ENCODE measurements at regions not wholly inside any gene's neighbourhood (a gene's known extent, or its start where the extent isn't known, plus 50 kb on each side); places are given as distances from the start of the nearest gene placed in this dataset.

DNA sequence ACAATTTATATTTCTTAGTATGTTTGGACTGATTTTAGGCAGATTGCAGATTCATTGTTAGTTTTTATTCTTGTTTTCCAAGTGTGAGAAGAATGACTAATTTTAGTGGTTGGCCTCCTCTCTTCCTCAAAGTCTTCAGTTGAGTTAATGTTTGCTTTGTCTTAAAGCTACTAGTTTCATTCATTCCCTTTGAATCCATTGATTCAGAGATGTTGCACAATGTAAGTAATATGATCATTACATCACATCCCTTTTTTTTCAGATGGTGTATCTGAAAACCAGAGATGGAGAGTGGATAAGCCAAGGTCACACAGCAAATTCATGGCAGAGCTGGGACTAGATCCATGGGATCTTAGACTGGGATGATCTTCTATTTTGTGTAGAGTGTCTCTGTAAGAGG is 577.5 kb downstream of the BCL11B start:
- Histone ChIP-seq H3K4me2 (ENCODE audit: low read depth, low read length) (no peak overlapping the region), H3K4me3 (replicated peaks in 1 of 3; ENCODE audit: insufficient read depth in 1 of 3, low read depth in 2 of 3, low read length in 3 of 3) (no peak overlapping the region), H2AFZ (ENCODE audit: low read length) (no peak overlapping the region), H3K9ac (ENCODE audit: insufficient read depth, low read depth, low read length) (no peak overlapping the region), H3K4me1 (ENCODE audit: insufficient read depth, low read length) (no peaks in the 10 kb centered on the region), H4K20me1 (ENCODE audit: insufficient read depth, low read length) (no peaks in the 10 kb centered on the region), H3K27ac (ENCODE audit: extremely low read length, insufficient read depth, low read length) (no peak overlapping the region), H3K27me3 (ENCODE audit: control insufficient read depth in 1 of 2, insufficient read depth in 2 of 2, low read length in 2 of 2) (no peaks in the 10 kb centered on the region), H3K79me2 (ENCODE audit: insufficient read depth, low read length) (no peaks in the 10 kb centered on the region), H3K9me3 (ENCODE audit: low read length) (peaks cover 49% of the 10 kb centered on the region), H3K36me3 (replicated peaks in 1 of 2; ENCODE audit: control insufficient read depth in 1 of 2, insufficient read depth in 2 of 2, low read length in 2 of 2) (no peaks in the 10 kb centered on the region; a peak in 1 of 5 replicates)
- intact Hi-C loops (cut with micrococcal nuclease; ENCODE audit: unreplicated experiment) = no loop called here
- BruUV-seq (replicated peaks) = no TSS peak
- ChIA-PET CTCF (ENCODE audit: low intra/inter-chr PET ratio, low total read pairs) (no interaction called here), POLR2A (no interaction called here)
- no peak for ATAC-seq
- DNase-seq (ENCODE audit: low spot score) = no peak
- TF ChIP-seq ARNT (IDR thresholded peaks at IDR 0.05) = no peak
- TF ChIP-seq ZNF652 (CRISPR knock-in tag; IDR thresholded peaks at IDR 0.05; ENCODE audit: borderline replicate concordance, low read depth) = no peak
- TF ChIP-seq MAZ (IDR thresholded peaks at IDR 0.05; ENCODE audit: borderline replicate concordance, low read depth, low read length) = no peak
- no peak for TF ChIP-seq MAZ (CRISPR knock-in tag; IDR thresholded peaks at IDR 0.05; ENCODE audit: low read depth)
- no peak for TF ChIP-seq ZNF713 (CRISPR knock-in tag; IDR thresholded peaks at IDR 0.05)
- no peak for TF ChIP-seq ZNF446 (CRISPR knock-in tag; IDR thresholded peaks at IDR 0.05)
- peak; percentile 52; the same call in 1 of the 2 replicates for TF ChIP-seq CEBPB (IDR thresholded peaks at IDR 0.05; ENCODE audit: borderline replicate concordance, low read depth, low read length)
- TF ChIP-seq REL (CRISPR knock-in tag; conservative IDR thresholded peaks at IDR 0.05) = no peak
- FAIRE-seq = no peak
- in situ Hi-C loops (cut with HindIII; ENCODE audit: extremely low pct_ligation_motif_present, low pct_unique_long_range_greater_than_20kb) = no loop called here

DNA sequence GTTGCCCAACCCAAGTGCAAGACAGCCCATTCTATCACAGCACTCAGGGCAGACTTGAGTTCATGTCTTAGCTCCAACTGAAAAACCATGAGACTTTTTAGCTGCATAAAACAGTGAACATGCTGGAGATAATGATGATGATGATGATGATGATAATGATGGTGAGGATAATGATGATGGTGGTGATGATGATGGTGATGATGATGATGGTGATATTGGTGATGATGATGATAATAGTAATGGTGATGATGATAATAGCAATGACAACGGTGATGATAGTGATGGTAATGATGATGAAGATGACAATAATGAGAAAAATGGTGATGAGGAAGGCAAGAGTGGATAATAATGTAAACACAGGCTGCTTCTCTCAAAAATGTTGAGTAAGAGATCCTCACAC is 576.2 kb downstream of the BCL11B start:
- Histone ChIP-seq H3K79me2 (ENCODE audit: insufficient read depth, low read length) (no peaks in the 10 kb centered on the region), H2AFZ (ENCODE audit: low read length) (no peak overlapping the region), H3K27ac (ENCODE audit: extremely low read length, insufficient read depth, low read length) (no peak overlapping the region), H3K4me1 (ENCODE audit: insufficient read depth, low read length) (no peaks in the 10 kb centered on the region), H3K27me3 (ENCODE audit: control insufficient read depth in 1 of 2, insufficient read depth in 2 of 2, low read length in 2 of 2) (no peaks in the 10 kb centered on the region), H3K9me3 (ENCODE audit: low read length) (peaks cover 61% of the 10 kb centered on the region), H3K36me3 (replicated peaks in 1 of 2; ENCODE audit: control insufficient read depth in 1 of 2, insufficient read depth in 2 of 2, low read length in 2 of 2) (no peaks in the 10 kb centered on the region; a peak in 1 of 5 replicates), H3K4me2 (ENCODE audit: low read depth, low read length) (no peak overlapping the region), H3K4me3 (replicated peaks in 1 of 3; ENCODE audit: insufficient read depth in 1 of 3, low read depth in 2 of 3, low read length in 3 of 3) (no peak overlapping the region), H3K9ac (ENCODE audit: insufficient read depth, low read depth, low read length) (no peak overlapping the region), H4K20me1 (ENCODE audit: insufficient read depth, low read length) (no peaks in the 10 kb centered on the region)
- TF ChIP-seq, protein P1, sequence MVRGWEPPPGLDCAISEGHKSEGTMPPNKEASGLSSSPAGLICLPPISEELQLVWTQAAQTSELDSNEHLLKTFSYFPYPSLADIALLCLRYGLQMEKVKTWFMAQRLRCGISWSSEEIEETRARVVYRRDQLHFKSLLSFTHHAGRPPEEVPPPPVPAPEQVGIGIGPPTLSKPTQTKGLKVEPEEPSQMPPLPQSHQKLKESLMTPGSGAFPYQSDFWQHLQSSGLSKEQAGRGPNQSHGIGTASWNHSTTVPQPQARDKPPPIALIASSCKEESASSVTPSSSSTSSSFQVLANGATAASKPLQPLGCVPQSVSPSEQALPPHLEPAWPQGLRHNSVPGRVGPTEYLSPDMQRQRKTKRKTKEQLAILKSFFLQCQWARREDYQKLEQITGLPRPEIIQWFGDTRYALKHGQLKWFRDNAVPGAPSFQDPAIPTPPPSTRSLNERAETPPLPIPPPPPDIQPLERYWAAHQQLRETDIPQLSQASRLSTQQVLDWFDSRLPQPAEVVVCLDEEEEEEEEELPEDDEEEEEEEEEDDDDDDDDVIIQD (CRISPR knock-in tag; IDR thresholded peaks at IDR 0.05; ENCODE audit: low read depth) = no peak
- TF ChIP-seq CREB1 (IDR thresholded peaks at IDR 0.05) = peak; percentile 95
- no peak for TF ChIP-seq CREB1 (CRISPR knock-in tag; IDR thresholded peaks at IDR 0.05)
- in situ Hi-C loops (cut with HindIII; ENCODE audit: extremely low pct_ligation_motif_present, low pct_unique_long_range_greater_than_20kb) (no loop called here), intact Hi-C loops (cut with micrococcal nuclease; ENCODE audit: unreplicated experiment) (no loop called here)
- ChIA-PET POLR2A (no interaction called here), CTCF (ENCODE audit: low intra/inter-chr PET ratio, low total read pairs) (no interaction called here)
- ATAC-seq (no peak), DNase-seq (ENCODE audit: low spot score) (no peak), FAIRE-seq (no peak)
- BruUV-seq (replicated peaks) = no TSS peak
- WGBS (ENCODE audit: low lambda C conversion rate) = 2% methylated on average over 1 of the region's 1 CpG

Measured in HepG2 (cell line).